WI38 (cell line): ENCODE measurements at regions not wholly inside any gene's neighbourhood (a gene's known extent, or its start where the extent isn't known, plus 50 kb on each side); places are given as distances from the start of the nearest gene placed in this dataset.

Source experiments
- H3K4me3 ChIP-seq: 2 replicates; pipeline ENCODE4 v1.5.1; 2011; ENCODE audit warnings: low read depth, mild to moderate bottlenecking, control low read depth, low read length
- CTCF ChIP-seq: IDR thresholded peaks from 2 replicates; pipeline ENCODE4 v1.5.1; 2012; ENCODE audit warnings: low read depth, mild to moderate bottlenecking, control low read depth, low read length

GRCh38 chr12:30320561-30320960 is 375.1 kb downstream of the IPO8 start:
- no peak overlapping the region for H3K4me3 ChIP-seq
- no peak for TF ChIP-seq CTCF

GRCh38 chr12:30314506-30315100 is 381.1 kb downstream of the IPO8 start:
- H3K4me3 ChIP-seq = no peak overlapping the region

GRCh38 chr12:30308010-30308717 is 387.5 kb downstream of the IPO8 start:
- no peak overlapping the region for H3K4me3 ChIP-seq
- TF ChIP-seq CTCF = no peak

More at GRCh38 chr12:30314506-30315100, 381.1 kb downstream of the IPO8 start:
- no peak for TF ChIP-seq CTCF

GRCh38 chr12:30304528-30304927 is 391.1 kb downstream of the IPO8 start:
- TF ChIP-seq CTCF = no peak
- no peak overlapping the region for H3K4me3 ChIP-seq

GRCh38 chr12:30301291-30301690 is 394.4 kb downstream of the IPO8 start:
- H3K4me3 ChIP-seq = no peak overlapping the region
- no peak for TF ChIP-seq CTCF

- H3K4me3 ChIP-seq = no peak overlapping the region
- TF ChIP-seq CTCF = no peak
Observed at GRCh38 chr12:30296486-30296885, 399.2 kb downstream of the IPO8 start.

- no peak overlapping the region for H3K4me3 ChIP-seq
- peak; percentile 21; the same call in 1 of the 2 replicates for TF ChIP-seq CTCF
Observed at GRCh38 chr12:30286345-30286926, 409.2 kb downstream of the IPO8 start.
